ENCODE measurements at regions not wholly inside any gene's neighbourhood (a gene's known extent, or its start where the extent isn't known, plus 50 kb on each side); places are given as distances from the start of the nearest gene placed in this dataset.

DNA sequence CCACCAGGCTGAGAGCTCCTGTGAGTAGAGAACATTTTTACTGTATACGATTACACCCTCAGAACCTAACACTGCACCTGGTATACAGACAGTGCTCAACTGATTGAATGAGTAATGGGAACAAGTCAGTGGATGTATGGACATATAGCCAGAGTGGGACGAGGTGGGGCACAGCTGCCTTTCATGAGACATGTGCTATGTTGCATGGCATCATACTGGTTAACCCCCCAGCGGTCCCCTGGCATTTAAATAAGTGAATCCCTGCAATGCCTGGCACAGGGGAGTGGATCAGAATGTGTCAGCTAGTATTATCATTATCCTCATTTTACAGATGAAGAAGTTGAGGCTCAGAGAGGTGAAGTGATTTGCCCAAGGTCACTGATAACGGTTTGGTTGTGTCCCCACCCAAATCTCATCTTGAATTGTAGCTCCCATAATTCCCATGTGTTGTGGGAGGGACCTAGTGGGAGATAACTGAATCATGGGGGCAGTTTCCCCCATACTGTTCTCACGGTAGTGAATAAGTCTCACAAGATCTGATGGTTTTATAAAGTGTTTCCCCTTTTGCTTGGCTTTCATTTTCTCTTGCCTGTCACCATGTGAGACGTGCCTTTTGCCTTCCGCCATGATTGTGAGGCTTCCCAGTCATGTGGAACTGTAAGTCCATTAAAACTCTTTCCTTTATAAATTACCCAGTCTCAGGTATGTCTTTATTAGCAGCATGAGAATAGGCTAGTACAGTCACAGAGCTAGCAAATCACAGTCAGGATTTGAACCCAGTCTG, 56.0 kb upstream of the ATP2B2 start:
- peaks cover 7% of the 10 kb centered on the region for H3K27me3 ChIP-seq (replicated peaks; ENCODE audit: insufficient read depth, low read depth, low read length, poor library complexity)
- intact Hi-C loops (cut with micrococcal nuclease; ENCODE audit: unreplicated experiment): no loop called here
- no peak overlapping the region for H3K4me3 ChIP-seq (ENCODE audit: low read depth, low read length, poor library complexity, severe bottlenecking)
- TF ChIP-seq CTCF (conservative IDR thresholded peaks at IDR 0.05; ENCODE audit: low read depth, low read length) (no peak), EZH2 (IDR thresholded peaks at IDR 0.05; ENCODE audit: borderline replicate concordance, low read depth, low read length, poor library complexity, severe bottlenecking) (no peak)
- H3K4me1 ChIP-seq (ENCODE audit: insufficient read depth, low read length, poor library complexity, severe bottlenecking): no peaks in the 10 kb centered on the region
- BruUV-seq (replicated peaks): no TSS peak
- ChIA-PET CTCF (no interaction called here), POLR2A (ENCODE audit: low non-redundant PET) (no interaction called here)
- no peaks in the 10 kb centered on the region for H3K9me3 ChIP-seq (ENCODE audit: low read depth, low read length, poor library complexity, severe bottlenecking)
- H3K36me3 ChIP-seq (ENCODE audit: insufficient read depth, low read length, poor library complexity, severe bottlenecking): no peaks in the 10 kb centered on the region
- DNase-seq (ENCODE audit: low spot score): no peak
- H3K27ac ChIP-seq (ENCODE audit: low read depth, low read length, poor library complexity, severe bottlenecking): no peak overlapping the region

GRCh38 chr3:10561946-10562560, 56.7 kb upstream of the ATP2B2 start:
- Histone ChIP-seq H3K4me1 (ENCODE audit: insufficient read depth, low read length, poor library complexity, severe bottlenecking) (no peaks in the 10 kb centered on the region), H3K36me3 (ENCODE audit: insufficient read depth, low read length, poor library complexity, severe bottlenecking) (no peaks in the 10 kb centered on the region), H3K9me3 (ENCODE audit: low read depth, low read length, poor library complexity, severe bottlenecking) (no peaks in the 10 kb centered on the region), H3K4me3 (ENCODE audit: low read depth, low read length, poor library complexity, severe bottlenecking) (no peak overlapping the region), H3K27me3 (replicated peaks; ENCODE audit: insufficient read depth, low read depth, low read length, poor library complexity) (peaks cover 11% of the 10 kb centered on the region), H3K27ac (ENCODE audit: low read depth, low read length, poor library complexity, severe bottlenecking) (no peak overlapping the region)
- intact Hi-C loops (cut with micrococcal nuclease; ENCODE audit: unreplicated experiment): no loop called here
- BruUV-seq (replicated peaks): no TSS peak
- TF ChIP-seq EZH2 (IDR thresholded peaks at IDR 0.05; ENCODE audit: borderline replicate concordance, low read depth, low read length, poor library complexity, severe bottlenecking): no peak
- no peak for TF ChIP-seq CTCF (conservative IDR thresholded peaks at IDR 0.05; ENCODE audit: low read depth, low read length)
- no peak for DNase-seq (ENCODE audit: low spot score)
- ChIA-PET CTCF (no interaction called here), POLR2A (ENCODE audit: low non-redundant PET) (no interaction called here)

- no peak for DNase-seq (ENCODE audit: low spot score)
- Histone ChIP-seq H3K27me3 (replicated peaks; ENCODE audit: insufficient read depth, low read depth, low read length, poor library complexity) (peaks cover 12% of the 10 kb centered on the region), H3K27ac (ENCODE audit: low read depth, low read length, poor library complexity, severe bottlenecking) (no peak overlapping the region), H3K4me3 (ENCODE audit: low read depth, low read length, poor library complexity, severe bottlenecking) (no peak overlapping the region), H3K4me1 (ENCODE audit: insufficient read depth, low read length, poor library complexity, severe bottlenecking) (no peaks in the 10 kb centered on the region), H3K9me3 (ENCODE audit: low read depth, low read length, poor library complexity, severe bottlenecking) (no peaks in the 10 kb centered on the region), H3K36me3 (ENCODE audit: insufficient read depth, low read length, poor library complexity, severe bottlenecking) (no peaks in the 10 kb centered on the region)
- intact Hi-C loops (cut with micrococcal nuclease; ENCODE audit: unreplicated experiment): no loop called here
- POLR2A ChIA-PET (ENCODE audit: low non-redundant PET): no interaction called here
- TF ChIP-seq EZH2 (IDR thresholded peaks at IDR 0.05; ENCODE audit: borderline replicate concordance, low read depth, low read length, poor library complexity, severe bottlenecking): no peak
- CTCF ChIA-PET: no interaction called here
- no TSS peak for BruUV-seq (replicated peaks)
These were observed 58.0 kb upstream of the ATP2B2 start for GRCh38 chr3:10563396-10563795.

All from A673 (cell line).